K562 (cell line): ENCODE measurements at regions not wholly inside any gene's neighbourhood (a gene's known extent, or its start where the extent isn't known, plus 50 kb on each side); places are given as distances from the start of the nearest gene placed in this dataset.

Experiments used
- NFRKB ChIP-seq: fragments of 450-650 bp; IDR thresholded peaks from 2 replicates; pipeline ENCODE4 v1.6.1; 2016; ENCODE audit warnings: low read depth
- REST ChIP-seq, 2 experiments: fragments of 450-650 bp; formaldehyde crosslinking in 1 of 2; IDR thresholded peaks; 2 replicates each; pipeline versions ENCODE4 v1.4.0 to v1.6.1; 2014 to 2020; ENCODE audit warnings: mild to moderate bottlenecking in 2 of 2, borderline replicate concordance in 1 of 2, low read depth in 1 of 2

DNA sequence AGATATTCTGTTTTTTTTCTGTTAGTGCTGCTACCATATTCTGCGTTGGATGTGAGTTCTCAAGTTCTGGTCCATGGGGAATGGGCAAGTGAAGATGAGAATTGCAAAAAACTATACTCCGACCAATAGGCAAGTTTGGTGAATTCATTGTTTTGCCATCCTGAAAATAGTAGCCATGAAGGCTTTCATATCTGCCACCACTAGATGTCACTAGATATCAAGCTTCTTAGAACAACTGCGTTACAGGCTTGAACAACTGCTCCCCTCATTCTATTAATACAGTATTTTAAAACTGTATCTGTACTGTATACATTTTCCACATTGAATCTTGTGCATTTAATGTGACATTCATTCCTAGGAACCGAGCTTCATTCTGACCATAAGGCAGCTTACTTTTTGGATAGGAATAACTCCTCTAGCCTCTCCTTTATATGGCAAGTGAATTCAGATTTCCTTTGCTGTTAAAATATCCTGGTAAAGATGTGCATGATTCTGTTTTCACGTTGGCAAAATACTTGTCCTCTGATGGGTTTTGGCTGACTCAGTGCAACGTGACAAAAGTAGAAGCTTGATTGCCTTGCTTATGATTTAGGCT lies 163.6 kb downstream of the SREK1 start (continued):
- TF ChIP-seq REST (IDR thresholded peaks at IDR 0.05; ENCODE audit: borderline replicate concordance) (peak; percentile 72; the same call in 1 of the 2 replicates), REST (CRISPR knock-in tag; IDR thresholded peaks at IDR 0.05; ENCODE audit: low read depth) (no peak), NFRKB (no peak)
